ENCODE measurements at regions not wholly inside any gene's neighbourhood (a gene's known extent, or its start where the extent isn't known, plus 50 kb on each side); places are given as distances from the start of the nearest gene placed in this dataset.

GRCh38 chr10:71038921-71039320 is 150.6 kb upstream of the PCBD1 start:
- H3K4me1 ChIP-seq (ENCODE audit: control insufficient read depth, extremely low read depth, insufficient read depth, low read length) = no peaks in the 10 kb centered on the region
- H3K4me2 ChIP-seq (ENCODE audit: control insufficient read depth, extremely low read depth, insufficient read depth, low read depth, low read length) = no peak overlapping the region
- DNase-seq (ENCODE audit: low read depth, low spot score) (no peak), FAIRE-seq (no peak)
- no peaks in the 10 kb centered on the region for H3K79me2 ChIP-seq (ENCODE audit: control insufficient read depth, insufficient read depth, low read length)
- no peaks in the 10 kb centered on the region for H4K20me1 ChIP-seq (ENCODE audit: control insufficient read depth, extremely low read depth, insufficient read depth, low read length)
- no peak overlapping the region for H2AFZ ChIP-seq (ENCODE audit: control insufficient read depth, low read length)
- H3K9me1 ChIP-seq (ENCODE audit: control insufficient read depth, extremely low read depth, insufficient read depth, low read length) = no peaks in the 10 kb centered on the region
- H3K36me3 ChIP-seq (ENCODE audit: control insufficient read depth in 2 of 2, extremely low read depth in 1 of 2, insufficient read depth in 2 of 2, low read length in 2 of 2) = no peaks in the 10 kb centered on the region
- H3K27me3 ChIP-seq (ENCODE audit: control insufficient read depth, extremely low read depth, insufficient read depth, low read length) = peaks cover 27% of the 10 kb centered on the region
- TF ChIP-seq EZH2 (IDR thresholded peaks at IDR 0.05; ENCODE audit: low read length) (no peak), CTCF (optimal IDR thresholded peaks at IDR 0.05 in 1 of 3, IDR thresholded peaks at IDR 0.05 in 1 of 3, conservative IDR thresholded peaks at IDR 0.05 in 1 of 3; ENCODE audit: extremely low read depth in 1 of 3, insufficient read depth in 2 of 3, low read length in 3 of 3) (no peak)
- no peak overlapping the region for H3K9ac ChIP-seq (ENCODE audit: control insufficient read depth, extremely low read depth, insufficient read depth, low read length)
- no peak overlapping the region for H3K4me3 ChIP-seq (ENCODE audit: control insufficient read depth in 2 of 3, extremely low read depth in 1 of 3, insufficient read depth in 2 of 3, low read depth in 1 of 3, low read length in 3 of 3)
- dilution Hi-C loops (cut with MboI; ENCODE audit: extremely low pct_ligation_motif_present, low sequenced_read_pairs) = no loop called here
- no peaks in the 10 kb centered on the region for H3K9me3 ChIP-seq (ENCODE audit: control insufficient read depth, low read depth, low read length)
- no peak overlapping the region for H3K27ac ChIP-seq (ENCODE audit: control insufficient read depth, insufficient read depth, low read length)

GRCh38 chr10:71039551-71039950 is 151.2 kb upstream of the PCBD1 start:
- Histone ChIP-seq H3K36me3 (ENCODE audit: control insufficient read depth in 2 of 2, extremely low read depth in 1 of 2, insufficient read depth in 2 of 2, low read length in 2 of 2) (no peaks in the 10 kb centered on the region), H3K4me1 (ENCODE audit: control insufficient read depth, extremely low read depth, insufficient read depth, low read length) (no peaks in the 10 kb centered on the region), H4K20me1 (ENCODE audit: control insufficient read depth, extremely low read depth, insufficient read depth, low read length) (no peaks in the 10 kb centered on the region), H3K27ac (ENCODE audit: control insufficient read depth, insufficient read depth, low read length) (no peak overlapping the region), H3K27me3 (ENCODE audit: control insufficient read depth, extremely low read depth, insufficient read depth, low read length) (peaks cover 27% of the 10 kb centered on the region), H3K9me3 (ENCODE audit: control insufficient read depth, low read depth, low read length) (no peaks in the 10 kb centered on the region), H3K9ac (ENCODE audit: control insufficient read depth, extremely low read depth, insufficient read depth, low read length) (no peak overlapping the region), H3K4me2 (ENCODE audit: control insufficient read depth, extremely low read depth, insufficient read depth, low read depth, low read length) (no peak overlapping the region), H3K4me3 (ENCODE audit: control insufficient read depth in 2 of 3, extremely low read depth in 1 of 3, insufficient read depth in 2 of 3, low read depth in 1 of 3, low read length in 3 of 3) (no peak overlapping the region), H3K9me1 (ENCODE audit: control insufficient read depth, extremely low read depth, insufficient read depth, low read length) (no peaks in the 10 kb centered on the region), H2AFZ (ENCODE audit: control insufficient read depth, low read length) (no peak overlapping the region), H3K79me2 (ENCODE audit: control insufficient read depth, insufficient read depth, low read length) (no peaks in the 10 kb centered on the region)
- dilution Hi-C loops (cut with MboI; ENCODE audit: extremely low pct_ligation_motif_present, low sequenced_read_pairs) = no loop called here
- no peak for TF ChIP-seq EZH2 (IDR thresholded peaks at IDR 0.05; ENCODE audit: low read length)
- no peak for TF ChIP-seq CTCF (optimal IDR thresholded peaks at IDR 0.05 in 1 of 3, IDR thresholded peaks at IDR 0.05 in 1 of 3, conservative IDR thresholded peaks at IDR 0.05 in 1 of 3; ENCODE audit: extremely low read depth in 1 of 3, insufficient read depth in 2 of 3, low read length in 3 of 3)
- FAIRE-seq (no peak), DNase-seq (ENCODE audit: low read depth, low spot score) (no peak)

Measured in keratinocyte (primary cell).